Colonic mucosa (tissue), 4 donors: ENCODE measurements at regions not wholly inside any gene's neighbourhood (a gene's known extent, or its start where the extent isn't known, plus 50 kb on each side); places are given as distances from the start of the nearest gene placed in this dataset.

Experiments
- DNase-seq: peaks from one replicate; pipeline ENCODE4 v3.0.0-alpha.2; 2020
- H3K27ac ChIP-seq: fragments of 200-600 bp; one replicate; pipeline ENCODE4 v1.8.0; 2021
- H3K27me3 ChIP-seq: fragments of 200-600 bp; one replicate; pipeline ENCODE4 v1.8.0; 2021
- H3K36me3 ChIP-seq: fragments of 200-600 bp; one replicate; pipeline ENCODE4 v1.8.0; 2021
- H3K4me1 ChIP-seq: fragments of 200-600 bp; one replicate; pipeline ENCODE4 v1.8.0; 2021; ENCODE audit warnings: mild to moderate bottlenecking
- H3K4me3 ChIP-seq: fragments of 200-600 bp; one replicate; pipeline ENCODE4 v1.8.0; 2021
- H3K9ac ChIP-seq, 2 donors: one replicate each; pipeline ENCODE4 v1.7.0; 2013; ENCODE audit warnings: control low read depth in 2 of 2, low read depth in 2 of 2, low read length in 2 of 2
- H3K9me3 ChIP-seq: fragments of 200-600 bp; one replicate; pipeline ENCODE4 v1.8.0; 2021
- CTCF ChIP-seq: fragments of 200-600 bp; IDR thresholded peaks from one replicate; pipeline ENCODE4 v1.8.0; 2022; ENCODE audit warnings: antibody characterized with exemption, mild to moderate bottlenecking
- intact Hi-C: fragments of 100-400 bp; cut with DNase I; formaldehyde crosslinking; loops from one replicate; pipeline ENCODE4 v1.14.1; 2022
- donor health status: healthy.
- donor health status: DM: no; HTN: no; CAD: no.
- donor health status: DM: no; HTN: no; CAD: no.

- no peak overlapping the region for H3K9ac ChIP-seq
- H3K27ac ChIP-seq, result no peak overlapping the region
- H3K27me3 ChIP-seq, result no peaks in the 10 kb centered on the region
- H3K4me3 ChIP-seq, result no peak overlapping the region
- no peaks in the 10 kb centered on the region for H3K36me3 ChIP-seq
- TF ChIP-seq CTCF, result no peak
- no peaks in the 10 kb centered on the region for H3K4me1 ChIP-seq
- intact Hi-C loops, result no loop called here
- DNase-seq, result no peak
- no peaks in the 10 kb centered on the region for H3K9me3 ChIP-seq
Observed at GRCh38 chr16:79360267-79360666, 240.3 kb downstream of the MAF start.

- H3K4me1 ChIP-seq, result no peaks in the 10 kb centered on the region
- no peak for TF ChIP-seq CTCF
- no peak overlapping the region for H3K9ac ChIP-seq
- no peak overlapping the region for H3K4me3 ChIP-seq
- H3K36me3 ChIP-seq, result no peaks in the 10 kb centered on the region
- no peaks in the 10 kb centered on the region for H3K27me3 ChIP-seq
- DNase-seq, result no peak
- intact Hi-C loops, result no loop called here
- H3K27ac ChIP-seq, result no peak overlapping the region
- no peaks in the 10 kb centered on the region for H3K9me3 ChIP-seq
Observed at GRCh38 chr16:79359082-79359481, 241.5 kb downstream of the MAF start.

GRCh38 chr16:79358188-79358587 is 242.3 kb downstream of the MAF start:
- Histone ChIP-seq H3K27ac (no peak overlapping the region), H3K36me3 (no peaks in the 10 kb centered on the region), H3K27me3 (no peaks in the 10 kb centered on the region), H3K9me3 (no peaks in the 10 kb centered on the region), H3K4me3 (no peak overlapping the region), H3K9ac (no peak overlapping the region), H3K4me1 (no peaks in the 10 kb centered on the region)
- no peak for DNase-seq
- intact Hi-C loops, result no loop called here
- no peak for TF ChIP-seq CTCF

- Histone ChIP-seq H3K36me3 (no peaks in the 10 kb centered on the region), H3K9ac (no peak overlapping the region), H3K27ac (no peak overlapping the region), H3K4me3 (no peak overlapping the region), H3K9me3 (no peaks in the 10 kb centered on the region), H3K4me1 (no peaks in the 10 kb centered on the region), H3K27me3 (no peaks in the 10 kb centered on the region)
- DNase-seq, result no peak
- intact Hi-C loops, result no loop called here
- no peak for TF ChIP-seq CTCF
Observed at GRCh38 chr16:79355600-79356358, 244.8 kb downstream of the MAF start.

GRCh38 chr16:79351927-79352326 is 248.6 kb downstream of the MAF start:
- no peaks in the 10 kb centered on the region for H3K4me1 ChIP-seq
- TF ChIP-seq CTCF, result no peak
- no peaks in the 10 kb centered on the region for H3K36me3 ChIP-seq
- H3K9me3 ChIP-seq, result no peaks in the 10 kb centered on the region
- no peak overlapping the region for H3K4me3 ChIP-seq
- H3K27ac ChIP-seq, result no peak overlapping the region
- H3K9ac ChIP-seq, result no peak overlapping the region
- intact Hi-C loops, result no loop called here
- DNase-seq, result no peak
- no peaks in the 10 kb centered on the region for H3K27me3 ChIP-seq
